DMS 273 (cell line): ENCODE measurements at regions not wholly inside any gene's neighbourhood (a gene's known extent, or its start where the extent isn't known, plus 50 kb on each side); places are given as distances from the start of the nearest gene placed in this dataset.

Experiments
- DNase-seq: peaks from one replicate; lab custom pipeline; 2025; ENCODE audit not compliant: unreplicated experiment; lab: John Stamatoyannopoulos, UW

- DNase-seq: no peak
Measured at GRCh38 chrX:15985937-15986336, 131.3 kb upstream of the AP1S2 start.

GRCh38 chrX:15983034-15983433 is 128.4 kb upstream of the AP1S2 start:
- DNase-seq: no peak

- no peak for DNase-seq
Measured at GRCh38 chrX:15977644-15978043, 123.0 kb upstream of the AP1S2 start.

- no peak for DNase-seq
Measured at GRCh38 chrX:15976396-15976795, 121.8 kb upstream of the AP1S2 start.

GRCh38 chrX:15973946-15974345 is 119.3 kb upstream of the AP1S2 start:
- DNase-seq: no peak

GRCh38 chrX:15973299-15973698 is 118.7 kb upstream of the AP1S2 start:
- DNase-seq: peak; percentile 63

- no peak for DNase-seq
Measured at GRCh38 chrX:15971696-15972095, 117.1 kb upstream of the AP1S2 start.

GRCh38 chrX:15963858-15964257 is 109.2 kb upstream of the AP1S2 start:
- no peak for DNase-seq

GRCh38 chrX:15960237-15960636 is 105.6 kb upstream of the AP1S2 start:
- DNase-seq: no peak

- DNase-seq: no peak
Measured at GRCh38 chrX:15956681-15957080, 102.1 kb upstream of the AP1S2 start.

- DNase-seq: no peak
Measured at GRCh38 chrX:15953801-15954200, 99.2 kb upstream of the AP1S2 start.

GRCh38 chrX:15952212-15952611 is 97.6 kb upstream of the AP1S2 start:
- DNase-seq: no peak

GRCh38 chrX:15948318-15948660 is 93.7 kb upstream of the AP1S2 start:
- no peak for DNase-seq

- no peak for DNase-seq
Measured at GRCh38 chrX:15947648-15948317, 93.2 kb upstream of the AP1S2 start.

GRCh38 chrX:15946783-15947580 is 92.4 kb upstream of the AP1S2 start:
- DNase-seq: no peak

- no peak for DNase-seq
Measured at GRCh38 chrX:15943391-15943790, 88.8 kb upstream of the AP1S2 start.

GRCh38 chrX:15942307-15942706 is 87.7 kb upstream of the AP1S2 start:
- DNase-seq: no peak

- no peak for DNase-seq
Measured at GRCh38 chrX:15939737-15940136, 85.1 kb upstream of the AP1S2 start.

- no peak for DNase-seq
Measured at GRCh38 chrX:15938072-15938471, 83.5 kb upstream of the AP1S2 start.

GRCh38 chrX:15931362-15931761 is 76.7 kb upstream of the AP1S2 start:
- DNase-seq: no peak

GRCh38 chrX:15930585-15930984 is 76.0 kb upstream of the AP1S2 start:
- peak; percentile 57 for DNase-seq

- no peak for DNase-seq
Measured at GRCh38 chrX:15929194-15929593, 74.6 kb upstream of the AP1S2 start.

- DNase-seq: no peak
Measured at GRCh38 chrX:15926622-15927021, 72.0 kb upstream of the AP1S2 start.
